Epithelial cell of prostate (primary cell): ENCODE measurements at regions not wholly inside any gene's neighbourhood (a gene's known extent, or its start where the extent isn't known, plus 50 kb on each side); places are given as distances from the start of the nearest gene placed in this dataset.
"Not testable (repeated sequence)": the region's sequence is repeated elsewhere in the genome, so short reads cannot be mapped to it uniquely, and the experiment has no call there.

ENCODE experiments used
- DNase-seq: peaks from one replicate; pipeline ENCODE4 v3.0.0-alpha.2; 2011; ENCODE audit warnings: low read depth, low spot score
- H3K27ac ChIP-seq: fragments of 450-650 bp; 2 replicates; pipeline ENCODE4 v1.5.1; 2017; ENCODE audit warnings: mild to moderate bottlenecking

DNA sequence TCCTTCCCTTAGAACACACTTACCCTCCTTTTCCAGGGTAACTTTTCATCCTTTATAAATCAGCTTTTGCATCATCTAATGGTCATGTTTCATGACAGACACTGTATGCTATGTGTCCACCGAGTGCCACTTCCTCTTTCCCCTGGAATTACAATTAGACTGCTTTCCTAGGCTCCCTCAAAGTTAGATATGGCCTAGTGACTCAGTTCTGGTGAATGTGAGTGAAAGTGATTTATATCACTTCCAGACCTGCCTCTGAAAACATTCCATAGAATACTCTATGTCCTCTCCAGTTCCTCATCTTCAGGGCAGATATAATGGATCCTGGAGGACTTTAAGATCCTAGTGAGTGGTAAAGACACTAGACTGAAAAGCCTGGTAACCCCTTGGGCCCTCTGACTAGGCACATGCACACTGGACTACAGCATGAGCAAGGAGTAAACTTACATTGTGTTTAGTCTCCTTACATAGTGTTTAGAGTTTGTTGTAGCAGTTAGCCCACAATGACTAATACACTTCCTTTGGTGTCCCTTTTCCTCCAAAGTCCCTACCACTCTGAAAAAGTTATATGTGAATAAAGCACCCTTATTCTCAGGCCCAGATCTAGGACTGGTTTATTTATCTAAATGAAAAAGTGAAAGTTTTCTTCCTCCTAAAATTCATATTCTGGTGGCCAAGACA lies 59.3 kb downstream of the GPR88 start:
- no peak for DNase-seq
- H3K27ac ChIP-seq = no peak overlapping the region

DNA sequence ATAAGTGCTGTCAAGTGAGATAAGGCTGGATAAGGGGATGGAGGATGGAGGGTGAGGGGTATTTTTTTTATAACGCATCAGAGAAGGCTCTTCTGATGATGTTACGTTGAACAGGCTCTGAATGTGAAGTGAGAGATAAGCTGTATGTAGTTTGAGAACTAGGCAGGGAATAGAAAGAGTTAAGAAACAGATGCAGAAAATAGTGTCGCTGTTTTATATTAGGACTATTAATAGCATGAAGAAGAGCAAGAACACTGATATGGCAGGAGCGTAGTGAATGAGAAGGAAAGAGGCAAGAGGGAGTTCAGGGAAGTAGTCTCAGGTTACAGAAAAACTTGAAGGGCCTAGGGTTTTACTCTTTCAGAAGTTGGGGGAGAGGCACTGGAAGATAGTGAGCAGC lies 59.8 kb downstream of the GPR88 start:
- no peak overlapping the region for H3K27ac ChIP-seq
- no peak for DNase-seq

DNA sequence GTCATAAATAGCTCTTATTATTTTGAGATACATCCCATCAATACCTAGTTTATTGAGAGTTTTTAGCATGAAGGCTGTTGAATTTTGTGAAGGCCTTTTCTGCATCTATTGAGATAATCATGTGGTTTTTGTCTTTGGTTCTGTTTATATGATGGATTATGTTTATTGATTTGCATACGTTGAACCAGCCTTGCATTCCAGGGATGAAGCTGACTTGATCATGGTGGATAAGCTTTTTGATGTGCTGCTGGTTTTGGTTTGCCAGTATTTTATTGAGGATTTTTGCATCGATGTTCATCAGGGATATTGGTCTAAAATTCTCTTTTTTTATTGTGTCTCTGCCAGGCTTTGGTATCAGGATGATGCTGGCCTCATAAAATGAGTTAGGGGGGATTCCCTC lies 62.4 kb downstream of the GPR88 start:
- not testable (repeated sequence) for DNase-seq, H3K27ac ChIP-seq

DNA sequence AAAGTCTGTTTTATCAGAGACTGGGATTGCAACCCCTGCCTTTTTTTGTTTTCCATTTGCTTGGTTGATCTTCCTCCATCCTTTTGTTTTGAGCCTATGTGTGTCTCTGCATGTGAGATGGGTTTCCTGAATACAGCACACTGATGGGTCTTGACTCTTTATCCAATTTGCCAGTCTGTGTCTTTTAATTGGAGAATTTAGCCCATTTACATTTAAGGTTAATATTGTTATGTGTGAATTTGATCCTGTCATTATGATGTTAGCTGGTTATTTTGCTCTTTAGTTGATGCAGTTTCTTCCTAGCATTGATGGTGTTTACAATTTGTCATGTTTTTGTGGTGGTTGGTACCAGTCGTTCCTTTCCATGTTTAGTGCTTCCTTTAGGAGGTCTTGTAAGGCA lies 64.1 kb downstream of the GPR88 start:
- DNase-seq, H3K27ac ChIP-seq: not testable (repeated sequence)

- no peak overlapping the region for H3K27ac ChIP-seq
- no peak for DNase-seq
Observed at GRCh38 chr1:100604372-100604771, 66.4 kb downstream of the GPR88 start.

GRCh38 chr1:100606438-100606837 lies 68.5 kb downstream of the GPR88 start:
- DNase-seq = no peak

GRCh38 chr1:100607628-100608240 lies 69.8 kb downstream of the GPR88 start:
- DNase-seq = no peak
- no peak overlapping the region for H3K27ac ChIP-seq

More at GRCh38 chr1:100606438-100606837, 68.5 kb downstream of the GPR88 start:
- no peak overlapping the region for H3K27ac ChIP-seq

DNA sequence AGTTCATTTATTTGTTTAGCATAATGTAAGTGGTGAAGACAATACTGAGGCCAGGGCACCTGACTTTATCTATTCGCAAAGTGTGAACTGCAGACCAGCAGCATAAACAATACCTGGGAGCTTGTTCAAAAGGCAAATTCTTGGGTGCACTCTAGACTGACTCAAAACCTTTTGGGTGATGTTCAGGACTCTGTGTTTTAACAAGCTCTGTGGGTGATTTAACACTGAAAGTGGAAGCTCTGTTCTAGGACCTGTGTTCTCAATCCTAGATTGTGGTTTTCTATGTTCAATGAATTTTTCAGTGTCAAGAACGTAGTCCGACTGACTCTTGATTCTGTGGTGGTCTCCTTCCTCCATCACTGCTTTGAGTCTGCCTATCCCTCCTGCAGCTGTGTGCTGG lies 71.9 kb downstream of the GPR88 start:
- no peak for DNase-seq
- H3K27ac ChIP-seq = no peak overlapping the region

- H3K27ac ChIP-seq = no peak overlapping the region
- DNase-seq = peak; percentile 37
Observed at GRCh38 chr1:100611086-100611485, 73.1 kb downstream of the GPR88 start.

GRCh38 chr1:100612540-100612939 lies 74.6 kb downstream of the GPR88 start:
- no peak overlapping the region for H3K27ac ChIP-seq
- DNase-seq = no peak

GRCh38 chr1:100613817-100614559 lies 76.0 kb downstream of the GPR88 start:
- no peak overlapping the region for H3K27ac ChIP-seq
- DNase-seq = no peak

DNA sequence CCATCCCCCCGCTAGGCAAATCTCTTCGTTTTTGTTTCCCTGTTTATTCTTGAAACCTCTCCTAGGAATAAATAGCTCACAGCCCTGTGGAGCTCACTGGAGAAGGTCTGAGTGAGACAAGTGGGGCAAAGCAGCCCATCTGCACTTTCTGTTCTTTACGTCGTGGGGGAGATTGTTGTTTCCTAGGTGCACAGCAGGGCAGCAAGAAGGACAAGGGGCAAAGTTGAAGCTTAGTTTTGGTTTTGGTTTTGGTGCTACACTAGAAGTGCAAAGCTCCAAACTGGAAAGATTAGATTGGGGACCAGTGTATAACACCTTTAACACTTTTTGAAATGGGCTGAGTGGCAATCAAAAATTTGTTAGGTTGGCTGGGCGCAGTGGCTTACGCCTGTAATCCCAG lies 76.6 kb downstream of the GPR88 start:
- DNase-seq = no peak
- no peak overlapping the region for H3K27ac ChIP-seq

DNA sequence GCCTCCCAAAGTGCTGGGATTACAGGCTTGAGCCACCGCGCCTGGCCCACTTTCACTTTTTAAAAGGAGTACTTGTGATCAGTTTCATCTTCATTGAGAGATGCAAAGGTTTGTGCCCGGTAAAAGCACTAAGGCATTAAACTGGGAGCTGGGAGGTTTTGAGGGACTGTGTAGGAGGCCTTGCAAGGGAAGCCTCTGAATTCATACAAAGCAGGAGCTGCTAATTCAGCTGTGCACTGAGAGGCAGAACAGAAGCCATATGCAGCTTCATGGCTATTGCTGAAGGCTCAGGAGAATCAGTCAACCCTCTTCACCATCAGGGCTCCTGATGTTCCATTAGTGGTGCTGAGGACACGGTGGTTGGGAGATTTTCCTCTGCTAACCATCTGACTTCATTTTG lies 77.7 kb downstream of the GPR88 start:
- no peak overlapping the region for H3K27ac ChIP-seq
- no peak for DNase-seq

- H3K27ac ChIP-seq = no peak overlapping the region
- DNase-seq = no peak
Observed at GRCh38 chr1:100616121-100616621, 78.2 kb downstream of the GPR88 start.

DNA sequence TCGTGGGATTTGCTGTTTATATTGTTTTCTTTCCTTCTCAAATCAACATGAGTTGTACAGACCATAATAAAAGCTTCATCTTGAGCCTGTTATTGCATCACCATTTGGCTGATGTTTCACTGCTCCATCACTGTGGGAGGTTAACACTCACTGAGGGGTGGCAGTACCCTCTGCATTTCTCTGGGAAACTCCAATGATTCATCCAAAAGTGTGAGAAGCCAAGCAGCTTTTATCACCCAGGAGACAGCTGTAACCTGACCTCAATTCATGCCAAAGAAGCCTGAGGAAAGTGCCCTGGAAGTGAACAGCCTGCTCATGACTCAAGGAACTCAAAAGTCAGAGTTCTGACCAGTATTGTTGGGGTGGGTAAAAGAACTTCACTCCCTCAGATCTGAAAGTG lies 84.1 kb downstream of the GPR88 start:
- H3K27ac ChIP-seq = no peak overlapping the region
- peak; percentile 75 for DNase-seq

GRCh38 chr1:100622506-100622905 lies 84.6 kb downstream of the GPR88 start:
- no peak overlapping the region for H3K27ac ChIP-seq
- DNase-seq = no peak

DNA sequence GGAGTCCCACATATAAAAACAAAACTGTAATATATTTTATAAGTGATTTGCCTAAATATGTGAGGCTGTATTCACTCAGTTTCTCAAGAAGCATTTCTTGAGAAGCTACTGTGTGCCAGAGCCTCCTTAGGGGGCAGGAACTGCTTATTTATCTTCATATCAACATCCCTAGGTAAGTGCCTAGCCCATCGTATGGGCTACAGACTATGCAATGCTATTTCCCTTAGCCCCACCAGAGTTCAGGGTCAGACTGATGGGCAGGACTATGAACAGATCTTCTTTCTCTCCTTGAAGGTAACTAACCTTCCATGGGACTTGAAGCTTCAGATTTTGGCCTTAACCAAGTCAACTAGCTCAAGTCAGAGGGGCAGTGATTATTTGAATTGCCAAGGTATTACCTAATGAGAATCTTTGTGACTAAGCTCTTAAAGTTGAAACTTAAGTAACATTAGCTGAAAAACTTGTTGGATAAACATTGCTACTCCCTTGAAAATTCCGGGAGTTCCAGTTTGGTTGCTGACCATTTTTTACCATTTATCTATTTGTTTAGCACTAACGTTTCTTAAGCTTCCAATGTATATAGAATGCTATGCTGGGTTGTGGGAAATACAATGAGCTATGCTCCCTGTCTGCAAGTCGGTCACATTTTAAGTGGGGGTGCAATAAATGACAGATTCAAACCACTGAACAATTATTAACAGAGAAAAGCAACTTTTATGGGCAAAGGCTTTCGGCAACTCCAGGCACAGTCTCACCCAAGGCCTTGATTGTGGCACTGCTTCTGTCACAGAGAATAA lies 85.2 kb downstream of the GPR88 start:
- H3K27ac ChIP-seq = no peak overlapping the region
- DNase-seq = no peak

DNA sequence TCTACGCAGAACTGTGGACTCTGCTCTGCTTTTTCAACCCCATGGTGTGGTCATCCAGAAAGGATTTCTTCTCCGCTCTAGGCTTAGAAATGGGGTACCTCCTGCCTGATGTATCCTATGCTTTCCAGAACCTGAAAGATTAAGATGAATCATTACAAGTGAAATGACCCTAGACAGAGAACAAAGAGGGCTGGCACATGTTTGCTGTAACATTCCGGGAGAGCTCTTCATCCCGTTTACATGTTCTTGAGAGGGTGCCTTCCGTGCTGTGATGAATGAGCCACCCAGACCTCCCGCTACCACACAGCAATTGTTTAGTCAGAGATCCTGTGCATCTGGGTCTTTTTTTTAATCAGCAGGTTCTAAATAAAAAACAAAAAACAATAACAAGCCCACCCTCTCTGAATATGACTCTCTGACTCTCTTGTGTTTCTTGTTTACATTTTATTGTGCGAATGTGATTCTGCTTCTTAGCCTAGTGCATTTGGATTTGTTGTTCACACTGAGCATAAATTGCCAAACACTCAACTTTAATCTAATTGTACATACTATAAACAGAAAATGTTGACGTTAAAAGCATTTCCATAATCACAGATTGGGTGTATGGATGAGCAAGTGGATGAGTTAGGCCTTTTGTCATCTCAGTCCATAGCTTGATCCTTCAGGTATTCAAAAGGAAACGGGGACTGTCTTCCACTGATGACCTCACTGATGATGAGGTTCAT lies 87.1 kb downstream of the GPR88 start:
- no peak overlapping the region for H3K27ac ChIP-seq

DNA sequence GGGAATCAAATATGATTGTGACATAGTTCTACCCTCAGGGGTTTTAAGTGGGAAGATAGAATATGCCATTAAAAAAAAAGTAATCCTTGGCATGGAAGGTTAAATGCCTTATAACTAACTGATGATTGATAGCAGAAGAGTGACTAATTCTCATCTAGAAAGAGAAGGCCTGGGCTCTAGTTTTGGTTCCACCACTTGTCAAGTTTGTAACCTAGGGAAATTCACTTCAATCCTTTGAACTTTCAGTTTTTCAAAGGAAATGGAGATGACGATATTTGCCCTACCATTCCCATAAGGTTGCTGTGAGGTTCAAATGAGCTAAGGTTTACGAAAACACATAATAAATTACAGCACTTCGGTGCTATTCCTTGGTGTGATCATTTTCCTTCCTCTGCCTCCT lies 88.5 kb downstream of the GPR88 start:
- no peak for DNase-seq
- no peak overlapping the region for H3K27ac ChIP-seq

More for the DNA sequence above, 87.1 kb downstream of the GPR88 start:
- DNase-seq = no peak
